Mesodermal cell (in vitro differentiated cells): ENCODE measurements at regions not wholly inside any gene's neighbourhood (a gene's known extent, or its start where the extent isn't known, plus 50 kb on each side); places are given as distances from the start of the nearest gene placed in this dataset.
"Not testable (repeated sequence)": the region's sequence is repeated elsewhere in the genome, so short reads cannot be mapped to it uniquely, and the experiment has no call there.

Experiments
- H3K27ac ChIP-seq: 2 replicates; pipeline ENCODE4 v1.7.0; 2013; ENCODE audit warnings: mild to moderate bottlenecking, low read depth, low read length, moderate library complexity; ENCODE audit not compliant: severe bottlenecking
- H3K36me3 ChIP-seq: 2 replicates; pipeline ENCODE4 v1.7.1; 2013; ENCODE audit warnings: mild to moderate bottlenecking, low read length, moderate library complexity; ENCODE audit not compliant: control insufficient read depth, insufficient read depth
- H3K4me1 ChIP-seq: one replicate; pipeline ENCODE4 v1.7.1; 2013; ENCODE audit warnings: mild to moderate bottlenecking, low read length; ENCODE audit not compliant: insufficient read depth, control insufficient read depth, poor library complexity, severe bottlenecking
- H3K4me3 ChIP-seq: 2 replicates; pipeline ENCODE4 v1.7.0; 2013; ENCODE audit warnings: low read length, control low read depth, mild to moderate bottlenecking; ENCODE audit not compliant: insufficient read depth, poor library complexity, severe bottlenecking; ENCODE audit errors: extremely low read depth
- H3K9me3 ChIP-seq: 2 replicates; pipeline ENCODE4 v1.7.1; 2013; ENCODE audit warnings: mild to moderate bottlenecking, low read length, moderate library complexity; ENCODE audit not compliant: control insufficient read depth
- WGBS, 2 experiments: methylation state at CpG; one replicate each; pipeline ENCODE4 v1.1.5; 2013; ENCODE audit warnings: missing lambda C conversion rate in 2 of 2; ENCODE audit not compliant: insufficient coverage in 2 of 2; 5-methylcytosine and 5-hydroxymethylcytosine counted together

DNA sequence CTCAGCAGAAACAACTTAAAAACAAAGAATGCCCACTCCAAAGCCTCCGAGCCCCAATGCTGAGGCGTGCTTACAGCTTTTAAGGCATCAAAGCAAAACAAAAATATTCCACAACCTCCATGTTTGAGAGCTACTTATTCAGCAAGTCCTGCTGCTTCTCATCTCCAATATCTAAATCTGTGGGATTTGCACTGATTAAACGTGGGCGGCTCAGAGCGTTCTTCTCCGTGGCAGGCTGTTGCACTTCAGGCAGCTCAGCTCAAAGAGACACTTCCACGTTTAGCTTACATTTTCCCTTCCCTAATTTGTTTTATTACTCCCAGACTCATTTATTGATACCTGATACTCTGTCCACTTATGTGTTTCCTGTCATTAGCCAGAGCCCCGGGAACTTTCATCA, 282.6 kb upstream of the MCTP2 start:
- H3K4me3 ChIP-seq: no peak overlapping the region
- 83 to 93% methylated on average over 8 of the region's 8 CpGs for WGBS, 2 experiments
- H3K4me1 ChIP-seq: no peaks in the 10 kb centered on the region
- H3K9me3 ChIP-seq: no peaks in the 10 kb centered on the region
- H3K36me3 ChIP-seq: no peaks in the 10 kb centered on the region
- no peak overlapping the region for H3K27ac ChIP-seq

DNA sequence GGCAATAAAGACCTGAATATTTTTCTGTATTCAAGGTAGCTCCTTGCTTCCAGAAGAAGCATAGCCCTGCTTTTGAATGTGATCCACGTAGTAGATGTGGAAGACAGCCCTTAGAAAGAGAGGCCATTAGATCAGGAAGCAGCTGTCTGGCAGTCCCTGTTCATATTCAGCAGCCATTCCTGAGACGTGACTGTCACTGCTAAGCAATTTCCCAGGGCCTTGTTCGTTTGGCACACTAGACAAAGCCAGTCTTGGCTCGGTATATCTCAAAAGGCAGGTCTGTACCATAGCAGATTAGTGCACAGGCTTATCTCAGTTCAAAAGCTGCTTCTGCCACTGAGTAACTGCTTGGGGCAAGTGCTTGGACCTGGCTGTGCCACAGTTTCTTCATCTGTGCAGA, 287.8 kb upstream of the MCTP2 start:
- WGBS, 2 experiments: 75 to 80% methylated on average over 4 of the region's 4 CpGs
- no peak overlapping the region for H3K4me3 ChIP-seq
- H3K36me3 ChIP-seq: no peaks in the 10 kb centered on the region
- H3K27ac ChIP-seq: no peak overlapping the region
- no peaks in the 10 kb centered on the region for H3K4me1 ChIP-seq
- H3K9me3 ChIP-seq: no peaks in the 10 kb centered on the region

DNA sequence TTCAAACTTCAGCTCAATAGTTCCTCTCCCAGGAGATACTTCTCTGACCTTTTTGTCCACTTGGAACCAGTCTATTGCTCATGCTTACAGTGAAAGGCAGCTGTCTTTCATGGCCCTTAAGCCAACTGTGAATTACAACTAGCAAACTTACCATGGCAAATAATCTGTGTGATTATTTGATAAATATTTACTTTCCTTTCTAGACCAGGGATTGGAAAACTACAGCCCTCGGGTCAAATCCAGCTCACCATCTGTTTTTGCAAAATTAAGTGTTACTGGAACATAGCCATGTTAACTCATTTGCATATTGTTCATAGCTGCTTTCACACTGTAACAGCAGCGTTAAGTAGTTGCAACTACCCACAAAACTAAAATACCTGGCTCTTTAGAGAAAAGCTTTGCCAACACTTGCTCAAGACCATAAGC, 289.1 kb upstream of the MCTP2 start:
- no peak overlapping the region for H3K4me3 ChIP-seq
- no peak overlapping the region for H3K27ac ChIP-seq
- no peaks in the 10 kb centered on the region for H3K9me3 ChIP-seq
- no peaks in the 10 kb centered on the region for H3K4me1 ChIP-seq
- WGBS, 2 experiments: 80 to 82% methylated on average over 2 of the region's 2 CpGs
- no peaks in the 10 kb centered on the region for H3K36me3 ChIP-seq

DNA sequence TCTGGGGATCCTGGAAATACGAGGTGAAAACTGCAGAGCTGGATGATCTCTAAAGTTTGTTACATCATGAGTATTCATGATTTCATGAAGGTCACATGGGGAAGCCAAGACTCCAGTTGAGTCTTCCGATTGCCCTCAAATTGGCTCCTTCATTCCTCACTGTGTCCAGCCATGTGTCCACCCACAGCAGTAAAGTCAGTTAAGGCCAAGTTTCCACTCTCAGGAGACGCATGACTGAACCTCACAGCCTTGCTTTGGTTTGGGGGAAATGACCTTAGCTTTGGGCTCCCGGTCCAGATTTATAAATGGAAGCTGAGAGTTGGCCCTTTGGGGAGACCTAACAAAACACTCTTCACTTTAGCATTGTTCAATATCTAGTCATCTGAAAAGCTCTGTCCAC, 289.7 kb upstream of the MCTP2 start:
- Histone ChIP-seq H3K4me3 (no peak overlapping the region), H3K4me1 (no peaks in the 10 kb centered on the region)
- WGBS, 2 experiments: 82 to 93% methylated on average over 2 to 4 of the region's 4 CpGs

DNA sequence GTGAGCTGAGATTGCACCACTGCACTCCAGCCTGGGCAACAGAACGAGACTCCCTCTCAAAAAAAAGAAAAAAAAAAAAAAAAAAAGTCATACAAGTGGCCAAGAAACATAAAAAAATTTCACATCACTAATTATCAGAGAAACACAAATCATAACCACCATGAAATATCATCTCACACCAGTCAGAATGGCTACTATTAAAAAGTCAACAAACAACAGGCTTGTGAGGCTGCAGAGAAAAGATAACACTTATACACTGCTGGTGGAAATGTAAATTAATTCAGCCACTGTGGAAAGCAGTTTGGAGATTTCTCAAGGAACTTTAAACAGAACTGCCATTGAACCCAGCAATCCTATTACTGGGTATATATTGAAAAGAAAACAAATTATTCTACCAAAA, 291.1 kb upstream of the MCTP2 start:
- Histone ChIP-seq H3K36me3 (no peaks in the 10 kb centered on the region), H3K9me3 (no peaks in the 10 kb centered on the region), H3K4me3 (no peak overlapping the region), H3K27ac (no peak overlapping the region), H3K4me1 (no peaks in the 10 kb centered on the region)
- WGBS, 2 experiments: no CpG with 5 or more reads among the region's 1 CpG

More for the DNA sequence above, 289.7 kb upstream of the MCTP2 start:
- no peaks in the 10 kb centered on the region for H3K36me3 ChIP-seq
- no peaks in the 10 kb centered on the region for H3K9me3 ChIP-seq
- H3K27ac ChIP-seq: no peak overlapping the region

DNA sequence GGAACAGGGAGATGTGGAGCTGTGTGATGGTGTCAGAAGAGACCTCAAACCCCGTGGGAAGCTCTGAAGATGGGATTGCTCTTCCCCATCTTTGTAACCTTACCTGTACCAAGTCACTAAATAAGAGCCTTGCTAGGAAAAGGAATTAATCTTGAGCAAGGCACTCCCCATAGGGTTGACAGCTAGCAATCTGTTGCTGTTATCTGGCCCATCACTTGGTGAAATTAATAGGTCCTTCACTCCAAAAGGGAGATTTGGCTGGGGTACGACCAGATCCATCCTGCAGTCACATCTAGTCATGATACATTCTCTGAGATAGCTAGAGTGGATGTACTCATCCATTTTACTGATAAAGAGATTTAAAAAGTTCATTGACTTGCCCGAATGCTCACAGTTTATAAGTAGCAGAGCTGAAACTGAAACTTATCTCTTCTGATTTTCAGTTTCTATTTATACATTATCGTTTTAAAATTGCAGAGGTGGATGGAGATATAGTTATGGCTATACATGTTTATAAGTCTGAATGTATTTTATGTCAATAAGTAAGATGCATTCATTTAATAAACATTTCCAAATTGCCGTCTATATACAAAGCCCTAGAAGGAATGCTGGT, 299.1 kb upstream of the MCTP2 start:
- H3K4me3 ChIP-seq: no peak overlapping the region
- no peaks in the 10 kb centered on the region for H3K36me3 ChIP-seq
- no peak overlapping the region for H3K27ac ChIP-seq
- WGBS, 2 experiments: no CpG with 5 or more reads among the region's 5 CpGs
- no peaks in the 10 kb centered on the region for H3K9me3 ChIP-seq
- peaks cover 4% of the 10 kb centered on the region for H3K4me1 ChIP-seq

DNA sequence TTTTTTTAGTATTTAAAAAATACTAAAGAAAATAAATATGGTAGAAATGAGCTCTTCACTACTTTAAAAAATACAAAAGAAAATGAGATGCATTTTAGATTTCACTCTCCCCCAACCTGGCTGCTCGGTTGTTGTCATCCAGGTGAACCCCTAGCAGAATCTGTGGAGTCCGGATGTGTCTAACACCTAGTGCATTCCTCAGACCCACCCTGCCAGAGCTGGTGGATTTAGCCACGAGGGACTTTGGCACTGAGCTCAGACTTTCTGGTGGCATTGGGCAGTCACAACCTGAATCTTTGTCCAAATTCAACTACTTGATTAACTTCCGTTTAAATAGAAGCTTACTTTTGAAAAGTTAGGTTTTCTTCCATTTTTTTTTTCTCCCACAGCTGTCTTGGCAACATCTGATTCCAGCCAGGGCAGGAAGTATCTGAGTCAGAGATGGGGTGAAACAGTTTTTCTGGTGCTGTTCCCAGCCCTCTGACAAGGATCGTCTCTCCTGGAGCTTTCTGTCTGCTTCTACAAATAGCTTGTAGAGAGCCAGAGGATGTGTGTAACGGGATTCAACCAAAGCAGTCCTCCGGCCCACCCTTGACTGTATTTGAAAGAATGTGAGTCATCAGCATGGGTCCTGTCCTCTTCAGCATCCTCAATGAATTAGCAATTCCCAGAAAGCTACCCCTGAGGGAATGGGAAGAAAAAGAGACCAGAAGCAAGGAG, 301.8 kb upstream of the MCTP2 start:
- H3K9me3 ChIP-seq: no peaks in the 10 kb centered on the region
- no peaks in the 10 kb centered on the region for H3K36me3 ChIP-seq
- peak overlapping the region; percentile 63 for H3K27ac ChIP-seq
- H3K4me3 ChIP-seq: no peak overlapping the region
- H3K4me1 ChIP-seq: peaks cover 4% of the 10 kb centered on the region
- 48 to 79% methylated on average over 2 to 6 of the region's 7 CpGs for WGBS, 2 experiments

DNA sequence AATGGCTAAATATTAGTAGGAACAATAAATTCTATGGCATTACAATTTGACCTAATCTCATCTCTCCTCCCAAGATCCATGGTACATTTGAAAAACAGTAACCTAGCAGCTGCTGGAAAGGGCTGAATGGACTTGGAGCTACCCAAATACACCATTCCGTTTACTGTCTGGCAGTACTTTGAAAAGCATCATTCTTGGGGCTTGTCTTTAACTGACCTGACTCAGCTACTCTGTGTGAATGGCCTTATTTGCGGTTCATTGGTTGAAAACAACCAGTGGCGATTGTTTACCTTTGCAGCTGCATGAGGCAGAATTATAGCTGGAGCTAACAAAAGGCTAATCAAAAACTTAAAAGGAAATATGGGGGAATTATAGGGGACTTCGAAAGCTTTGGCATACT, 311.2 kb upstream of the MCTP2 start:
- 88 to 89% methylated on average over 4 of the region's 4 CpGs for WGBS, 2 experiments
- H3K9me3 ChIP-seq: no peaks in the 10 kb centered on the region

DNA sequence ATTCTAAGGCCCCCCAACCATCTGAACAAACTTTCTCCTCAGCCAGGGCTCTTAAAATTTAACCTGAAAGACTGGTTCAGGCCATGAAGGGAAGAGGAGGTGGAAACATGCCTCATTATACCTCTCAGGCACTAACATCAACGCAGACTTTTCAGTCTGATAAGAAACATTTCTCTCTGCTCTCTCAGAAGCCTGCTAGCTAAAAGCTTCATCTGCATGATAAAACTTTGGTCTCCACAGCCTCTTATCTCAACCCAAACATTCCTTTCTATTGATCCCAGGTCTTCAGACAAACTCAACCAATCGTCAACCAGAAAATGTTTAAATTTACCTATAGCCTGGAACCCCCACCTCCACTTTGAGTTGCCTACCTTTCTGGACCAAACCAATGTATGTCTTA, 312.6 kb upstream of the MCTP2 start:
- not testable (repeated sequence) for H3K4me3 ChIP-seq, H3K9me3 ChIP-seq, H3K36me3 ChIP-seq, H3K4me1 ChIP-seq
- WGBS, 2 experiments: 8 to 26% methylated on average over 2 of the region's 2 CpGs
- H3K27ac ChIP-seq: peak overlapping the region; percentile 24

More for the DNA sequence above, 311.2 kb upstream of the MCTP2 start:
- H3K27ac ChIP-seq: no peak overlapping the region
- no peaks in the 10 kb centered on the region for H3K4me1 ChIP-seq
- H3K4me3 ChIP-seq: no peak overlapping the region
- H3K36me3 ChIP-seq: no peaks in the 10 kb centered on the region

DNA sequence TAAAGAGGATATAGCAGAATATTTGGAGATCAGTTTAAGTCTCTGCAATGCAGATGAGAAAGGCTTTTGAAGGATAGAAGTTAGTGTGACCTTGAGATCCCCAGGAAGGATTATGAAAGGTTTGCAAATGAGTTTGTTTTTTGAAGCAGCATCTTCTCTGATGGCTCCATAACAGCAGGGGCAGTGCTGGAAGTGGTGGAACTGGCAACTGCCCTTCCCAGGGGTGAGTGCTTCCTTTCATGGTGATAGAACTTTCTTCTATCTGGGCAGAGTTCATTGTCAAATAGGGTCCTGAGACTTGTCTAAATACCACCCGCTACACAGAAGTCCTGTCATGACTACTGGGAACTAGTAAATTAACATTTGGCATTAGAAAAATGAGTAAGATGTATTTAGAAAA, 314.2 kb upstream of the MCTP2 start:
- H3K4me1 ChIP-seq: no peaks in the 10 kb centered on the region
- no peaks in the 10 kb centered on the region for H3K36me3 ChIP-seq
- WGBS, 2 experiments: no CpG with 5 or more reads among the region's 1 CpG
- no peaks in the 10 kb centered on the region for H3K9me3 ChIP-seq
- H3K4me3 ChIP-seq: no peak overlapping the region
- no peak overlapping the region for H3K27ac ChIP-seq

DNA sequence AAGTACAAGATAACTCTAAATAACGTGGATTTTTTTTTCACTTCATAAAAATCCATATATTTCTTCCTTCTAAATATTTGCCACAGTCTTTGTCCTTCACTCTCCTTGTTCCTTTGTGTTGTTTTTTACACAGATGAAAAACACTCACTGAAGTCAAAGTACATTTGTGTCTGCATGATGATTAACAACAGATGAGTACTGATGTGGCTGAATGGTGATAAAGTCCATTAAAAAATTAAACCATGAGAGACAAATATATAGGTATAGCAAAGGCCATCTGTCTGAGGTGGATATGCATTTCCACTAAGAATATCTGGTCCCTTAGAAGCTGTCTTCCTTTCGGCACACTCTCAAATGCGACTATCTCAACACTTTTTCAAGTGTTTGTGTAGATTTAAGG, 317.5 kb upstream of the MCTP2 start:
- Histone ChIP-seq H3K4me3 (no peak overlapping the region), H3K36me3 (no peaks in the 10 kb centered on the region), H3K9me3 (no peaks in the 10 kb centered on the region), H3K27ac (no peak overlapping the region), H3K4me1 (no peaks in the 10 kb centered on the region)
- 83 to 100% methylated on average over 1 to 3 of the region's 3 CpGs for WGBS, 2 experiments
